Osteoblast (primary cell): ENCODE measurements at regions not wholly inside any gene's neighbourhood (a gene's known extent, or its start where the extent isn't known, plus 50 kb on each side); places are given as distances from the start of the nearest gene placed in this dataset.

Source experiments
- DNase-seq: peaks from one replicate; pipeline ENCODE4 v3.0.0; 2011; ENCODE audit warnings: low spot score, mixed read lengths; ENCODE audit not compliant: insufficient read length; ENCODE audit errors: missing footprints
- H2AFZ ChIP-seq: 2 replicates; pipeline ENCODE4 v1.6.0; 2011; ENCODE audit warnings: mild to moderate bottlenecking, low read length
- H3K27ac ChIP-seq: 2 replicates; pipeline ENCODE4 v1.5.1; 2011; ENCODE audit warnings: mild to moderate bottlenecking, low read depth, low read length, moderate library complexity
- H3K27me3 ChIP-seq: 2 replicates; pipeline ENCODE4 v1.6.0; 2012; ENCODE audit warnings: mild to moderate bottlenecking, control low read depth, inconsistent platforms, low read length, moderate library complexity; ENCODE audit not compliant: insufficient read depth
- H3K36me3 ChIP-seq: 2 replicates; pipeline ENCODE4 v1.5.1; 2011; ENCODE audit warnings: mild to moderate bottlenecking, low read length, control low read depth, moderate library complexity; ENCODE audit not compliant: insufficient read depth
- H3K4me1 ChIP-seq: 2 replicates; pipeline ENCODE4 v1.5.1; 2011; ENCODE audit warnings: mild to moderate bottlenecking, low read length, control low read depth, moderate library complexity; ENCODE audit not compliant: insufficient read depth
- H3K4me2 ChIP-seq: 2 replicates; pipeline ENCODE4 v1.6.0; 2011; ENCODE audit warnings: mild to moderate bottlenecking, low read length; ENCODE audit not compliant: insufficient read depth
- H3K4me3 ChIP-seq: fragments of 200-600 bp; sonication (generic); 3 replicates; pipeline ENCODE4 v1.5.1; 2012; ENCODE audit warnings: mild to moderate bottlenecking, low read length, inconsistent platforms; ENCODE audit not compliant: insufficient read depth
- H3K79me2 ChIP-seq: 2 replicates; pipeline ENCODE4 v1.6.0; 2012; ENCODE audit warnings: mild to moderate bottlenecking, low read length, control low read depth, inconsistent platforms; ENCODE audit not compliant: insufficient read depth
- H3K9me3 ChIP-seq: 2 replicates; pipeline ENCODE4 v1.5.1; 2011; ENCODE audit warnings: low read depth, low read length, control low read depth
- H4K20me1 ChIP-seq: 2 replicates; pipeline ENCODE4 v1.6.0; 2012; ENCODE audit warnings: mild to moderate bottlenecking, low read length, control low read depth; ENCODE audit not compliant: insufficient read depth
- TF ChIP-seq, protein P1 (sequence below): IDR thresholded peaks from 2 replicates; pipeline ENCODE4 v1.5.1; 2011; ENCODE audit warnings: mild to moderate bottlenecking, low read depth, low read length, moderate library complexity; ENCODE audit errors: extremely low read depth

DNA sequence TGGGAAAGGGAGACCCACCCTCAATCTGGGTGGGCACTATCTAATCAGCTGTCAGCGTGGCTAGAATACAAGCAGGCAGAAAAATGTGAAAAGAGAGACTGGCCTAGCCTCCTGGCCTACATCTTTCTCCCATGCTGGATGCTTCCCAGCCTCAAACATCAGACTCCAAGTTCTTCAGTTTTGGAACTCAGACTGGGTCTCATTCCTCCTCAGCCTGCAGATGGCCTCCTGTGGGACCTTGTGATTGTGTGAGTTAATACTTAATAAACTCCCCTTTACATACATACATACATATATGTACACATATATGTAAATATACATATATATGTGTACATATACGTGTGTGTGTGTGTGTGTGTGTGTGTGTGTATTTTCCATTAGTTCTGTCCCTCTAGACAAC, 207.1 kb downstream of the BRINP2 start:
- H2AFZ ChIP-seq = no peak overlapping the region
- no peaks in the 10 kb centered on the region for H3K9me3 ChIP-seq
- H3K36me3 ChIP-seq = no peaks in the 10 kb centered on the region
- no peak overlapping the region for H3K4me3 ChIP-seq
- TF ChIP-seq, protein P1, sequence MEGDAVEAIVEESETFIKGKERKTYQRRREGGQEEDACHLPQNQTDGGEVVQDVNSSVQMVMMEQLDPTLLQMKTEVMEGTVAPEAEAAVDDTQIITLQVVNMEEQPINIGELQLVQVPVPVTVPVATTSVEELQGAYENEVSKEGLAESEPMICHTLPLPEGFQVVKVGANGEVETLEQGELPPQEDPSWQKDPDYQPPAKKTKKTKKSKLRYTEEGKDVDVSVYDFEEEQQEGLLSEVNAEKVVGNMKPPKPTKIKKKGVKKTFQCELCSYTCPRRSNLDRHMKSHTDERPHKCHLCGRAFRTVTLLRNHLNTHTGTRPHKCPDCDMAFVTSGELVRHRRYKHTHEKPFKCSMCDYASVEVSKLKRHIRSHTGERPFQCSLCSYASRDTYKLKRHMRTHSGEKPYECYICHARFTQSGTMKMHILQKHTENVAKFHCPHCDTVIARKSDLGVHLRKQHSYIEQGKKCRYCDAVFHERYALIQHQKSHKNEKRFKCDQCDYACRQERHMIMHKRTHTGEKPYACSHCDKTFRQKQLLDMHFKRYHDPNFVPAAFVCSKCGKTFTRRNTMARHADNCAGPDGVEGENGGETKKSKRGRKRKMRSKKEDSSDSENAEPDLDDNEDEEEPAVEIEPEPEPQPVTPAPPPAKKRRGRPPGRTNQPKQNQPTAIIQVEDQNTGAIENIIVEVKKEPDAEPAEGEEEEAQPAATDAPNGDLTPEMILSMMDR = no peak
- H3K4me2 ChIP-seq = no peak overlapping the region
- no peaks in the 10 kb centered on the region for H4K20me1 ChIP-seq
- DNase-seq = no peak
- H3K27me3 ChIP-seq = no peaks in the 10 kb centered on the region
- H3K27ac ChIP-seq = no peak overlapping the region
- H3K79me2 ChIP-seq = no peaks in the 10 kb centered on the region
- no peaks in the 10 kb centered on the region for H3K4me1 ChIP-seq

DNA sequence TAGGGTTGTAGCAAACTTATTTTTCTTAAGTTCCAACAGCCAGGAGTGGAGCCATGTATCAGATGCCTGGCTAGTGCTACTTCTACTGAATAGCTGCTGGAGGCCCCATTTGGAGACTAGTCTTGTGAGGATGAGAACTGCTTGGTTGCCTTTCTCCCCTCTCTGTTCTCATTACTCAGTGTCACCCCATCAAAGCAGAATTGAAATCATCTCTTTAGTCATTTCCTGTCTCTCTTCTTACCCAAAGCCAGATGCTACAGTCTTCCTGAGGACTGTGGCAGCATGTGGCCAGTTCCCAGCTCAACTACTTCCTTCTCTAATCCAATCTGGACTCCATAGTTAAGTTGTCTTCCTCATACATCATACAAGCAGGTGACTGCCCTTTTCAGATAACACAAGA, 197.5 kb downstream of the BRINP2 start:
- Histone ChIP-seq H3K27ac (no peak overlapping the region), H2AFZ (no peak overlapping the region), H3K36me3 (no peaks in the 10 kb centered on the region), H3K4me2 (no peak overlapping the region), H3K4me1 (no peaks in the 10 kb centered on the region), H3K79me2 (no peaks in the 10 kb centered on the region), H3K9me3 (no peaks in the 10 kb centered on the region), H3K4me3 (no peak overlapping the region), H4K20me1 (no peaks in the 10 kb centered on the region), H3K27me3 (no peaks in the 10 kb centered on the region)
- TF ChIP-seq, protein P1 = no peak
- DNase-seq = no peak

DNA sequence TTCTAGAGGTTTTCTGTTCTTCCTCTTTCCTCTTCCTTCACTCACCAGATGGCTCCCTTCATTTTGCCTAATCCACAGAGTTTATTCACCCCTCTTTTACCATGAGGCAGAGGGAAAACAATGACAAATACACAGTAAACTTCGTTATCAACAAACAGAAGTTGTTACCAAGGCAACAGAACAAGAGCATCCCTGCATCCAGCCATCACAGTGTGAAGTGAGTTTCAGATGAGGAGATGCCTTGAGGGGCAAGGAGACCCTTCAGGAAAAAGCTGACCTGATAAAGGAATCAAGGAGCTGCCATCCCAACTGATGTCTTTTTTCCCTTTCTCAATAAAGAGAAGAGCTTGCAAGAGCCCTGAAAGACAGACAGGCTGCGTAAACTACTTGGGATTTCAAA, 195.3 kb downstream of the BRINP2 start:
- no peak overlapping the region for H3K4me3 ChIP-seq
- no peak overlapping the region for H2AFZ ChIP-seq
- no peaks in the 10 kb centered on the region for H3K36me3 ChIP-seq
- H3K4me2 ChIP-seq = no peak overlapping the region
- no peak overlapping the region for H3K27ac ChIP-seq
- no peaks in the 10 kb centered on the region for H3K9me3 ChIP-seq
- TF ChIP-seq, protein P1 = no peak
- no peaks in the 10 kb centered on the region for H3K79me2 ChIP-seq
- H3K27me3 ChIP-seq = no peaks in the 10 kb centered on the region
- no peaks in the 10 kb centered on the region for H4K20me1 ChIP-seq
- no peak for DNase-seq
- no peaks in the 10 kb centered on the region for H3K4me1 ChIP-seq

DNA sequence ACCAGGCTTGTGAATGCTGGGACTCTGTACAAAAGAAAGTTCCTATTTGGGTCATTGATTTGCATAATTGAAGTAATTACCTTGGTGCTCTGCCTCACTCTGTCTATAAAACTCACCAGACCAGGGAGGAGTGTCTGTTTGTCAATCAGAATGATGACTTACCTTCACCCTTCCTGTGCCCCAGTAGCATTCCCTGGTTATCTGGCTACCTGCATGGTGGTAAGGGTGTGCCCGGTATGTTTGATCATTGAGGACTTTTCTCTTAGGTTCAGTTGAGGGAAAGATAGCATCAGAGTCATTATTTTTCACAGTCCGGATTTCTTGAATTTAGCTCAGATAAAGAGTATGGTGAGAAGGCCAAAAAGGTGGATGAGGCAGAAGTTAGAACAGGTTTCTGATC, 190.0 kb downstream of the BRINP2 start:
- TF ChIP-seq, protein P1 = no peak
- Histone ChIP-seq H3K79me2 (no peaks in the 10 kb centered on the region), H3K4me2 (no peak overlapping the region), H3K27ac (no peak overlapping the region), H3K9me3 (no peaks in the 10 kb centered on the region), H3K27me3 (no peaks in the 10 kb centered on the region), H3K4me3 (no peak overlapping the region), H2AFZ (no peak overlapping the region), H3K4me1 (no peaks in the 10 kb centered on the region), H3K36me3 (no peaks in the 10 kb centered on the region), H4K20me1 (no peaks in the 10 kb centered on the region)
- no peak for DNase-seq
